ENCODE measurements at regions not wholly inside any gene's neighbourhood (a gene's known extent, or its start where the extent isn't known, plus 50 kb on each side); places are given as distances from the start of the nearest gene placed in this dataset.
"Not testable (repeated sequence)": the region's sequence is repeated elsewhere in the genome, so short reads cannot be mapped to it uniquely, and the experiment has no call there.

DNA sequence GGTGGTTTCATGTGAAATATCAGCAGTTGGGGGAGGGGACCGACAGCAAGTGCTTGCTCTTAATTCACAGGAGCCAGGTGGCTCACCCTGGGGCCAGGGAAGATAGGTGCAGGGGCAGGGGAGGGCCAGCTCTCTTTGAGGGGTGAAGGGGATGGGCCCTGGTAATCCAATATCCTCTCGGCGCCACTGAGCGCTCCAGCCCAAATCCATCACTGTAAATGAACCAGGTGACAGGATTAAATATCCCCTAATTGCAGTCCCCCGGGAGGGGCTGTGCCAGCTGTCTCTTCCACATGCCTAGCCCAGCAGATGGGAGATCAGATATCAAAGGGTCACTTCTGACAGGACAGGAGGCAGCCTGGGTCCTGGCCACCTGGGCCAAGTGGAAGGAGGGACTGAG is 531.8 kb upstream of the CADM1 start:
- Histone ChIP-seq H3K4me1 (no peaks in the 10 kb centered on the region), H3K9me3 (no peaks in the 10 kb centered on the region), H3K27ac (no peak overlapping the region), H3K4me3 (no peak overlapping the region), H3K27me3 (no peaks in the 10 kb centered on the region), H3K36me3 (no peaks in the 10 kb centered on the region)
- TF ChIP-seq CTCF (IDR thresholded peaks at IDR 0.05) = no peak
- intact Hi-C loops (cut with DNase I) = no loop called here
- no peak for DNase-seq (ENCODE audit: low spot score in 2 of 2)

- no peaks in the 10 kb centered on the region for H3K9me3 ChIP-seq
- intact Hi-C loops (cut with DNase I) = no loop called here
- no peaks in the 10 kb centered on the region for H3K4me1 ChIP-seq
- no peak for TF ChIP-seq CTCF (IDR thresholded peaks at IDR 0.05)
- no peak overlapping the region for H3K4me3 ChIP-seq
- H3K27ac ChIP-seq = no peak overlapping the region
- no peaks in the 10 kb centered on the region for H3K27me3 ChIP-seq
- DNase-seq (ENCODE audit: low spot score in 2 of 2) = no peak
- H3K36me3 ChIP-seq = no peaks in the 10 kb centered on the region
Measured at GRCh38 chr11:116033931-116034553, 529.8 kb upstream of the CADM1 start.

GRCh38 chr11:116030697-116031331 is 526.6 kb upstream of the CADM1 start:
- no peaks in the 10 kb centered on the region for H3K9me3 ChIP-seq
- no peaks in the 10 kb centered on the region for H3K27me3 ChIP-seq
- DNase-seq (ENCODE audit: low spot score in 2 of 2) = no peak
- TF ChIP-seq CTCF (IDR thresholded peaks at IDR 0.05) = no peak
- H3K4me1 ChIP-seq = no peaks in the 10 kb centered on the region
- intact Hi-C loops (cut with DNase I) = no loop called here
- no peak overlapping the region for H3K4me3 ChIP-seq
- no peaks in the 10 kb centered on the region for H3K36me3 ChIP-seq
- no peak overlapping the region for H3K27ac ChIP-seq

- H3K36me3 ChIP-seq; H3K9me3 ChIP-seq; H3K27ac ChIP-seq; H3K4me3 ChIP-seq; H3K27me3 ChIP-seq; H3K4me1 ChIP-seq; DNase-seq (ENCODE audit: low spot score in 2 of 2); intact Hi-C loops (cut with DNase I): not testable (repeated sequence)
Measured at GRCh38 chr11:116028506-116028905, 524.3 kb upstream of the CADM1 start.

- intact Hi-C loops (cut with DNase I) = no loop called here
Measured at GRCh38 chr11:115999437-115999836, 495.2 kb upstream of the CADM1 start.

More at GRCh38 chr11:115999437-115999836, 495.2 kb upstream of the CADM1 start:
- Histone ChIP-seq H3K36me3 (no peaks in the 10 kb centered on the region), H3K4me1 (no peaks in the 10 kb centered on the region), H3K27me3 (no peaks in the 10 kb centered on the region), H3K4me3 (no peak overlapping the region), H3K9me3 (no peaks in the 10 kb centered on the region), H3K27ac (no peak overlapping the region)
- no peak for TF ChIP-seq CTCF (IDR thresholded peaks at IDR 0.05)
- no peak for DNase-seq (ENCODE audit: low spot score in 2 of 2)
